ENCODE measurements at regions not wholly inside any gene's neighbourhood (a gene's known extent, or its start where the extent isn't known, plus 50 kb on each side); places are given as distances from the start of the nearest gene placed in this dataset.

DNA sequence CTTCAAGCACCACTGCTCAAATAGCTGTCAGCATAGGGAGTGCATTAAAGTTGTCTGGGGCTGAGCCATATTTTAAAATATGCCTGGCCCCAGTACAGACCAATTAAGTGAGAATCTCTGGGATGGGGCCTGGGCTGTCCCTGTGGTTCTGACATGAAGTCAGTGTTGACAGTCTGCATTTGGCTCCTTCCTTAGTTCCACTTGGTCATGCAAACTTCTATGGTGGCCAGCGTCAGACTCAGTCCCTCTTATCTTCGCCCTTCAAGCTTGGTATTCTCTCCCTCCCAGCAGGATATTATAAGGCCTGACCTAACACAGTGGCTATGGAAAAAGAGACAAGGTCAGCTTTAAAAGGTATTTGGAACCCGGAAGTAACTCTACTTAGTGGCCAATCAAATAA lies 177.2 kb downstream of the PMP22 start:
- Histone ChIP-seq H3K27ac (ENCODE audit: low read length) (no peak overlapping the region), H3K9ac (ENCODE audit: low read length) (no peak overlapping the region), H3K9me3 (ENCODE audit: low read length) (no peaks in the 10 kb centered on the region), H3K4me2 (ENCODE audit: low read depth, low read length, poor library complexity, severe bottlenecking) (no peak overlapping the region), H3K36me3 (ENCODE audit: insufficient read depth, low read length) (no peaks in the 10 kb centered on the region), H3K9me2 (replicated peaks; ENCODE audit: insufficient read depth, low read length) (no peaks in the 10 kb centered on the region), H4K20me1 (ENCODE audit: insufficient read depth, low read depth, low read length) (no peaks in the 10 kb centered on the region), H3K4me3 (ENCODE audit: low read length) (no peak overlapping the region), H3K27me3 (ENCODE audit: low read length) (no peaks in the 10 kb centered on the region), H3K4me1 (ENCODE audit: low read length) (no peaks in the 10 kb centered on the region), H3K79me2 (ENCODE audit: low read length) (no peaks in the 10 kb centered on the region), H2AFZ (ENCODE audit: low read length) (no peak overlapping the region)
- no peak for DNase-seq

- H3K4me3 ChIP-seq (ENCODE audit: low read length): no peak overlapping the region
- H3K9ac ChIP-seq (ENCODE audit: low read length): no peak overlapping the region
- no peaks in the 10 kb centered on the region for H3K79me2 ChIP-seq (ENCODE audit: low read length)
- no peaks in the 10 kb centered on the region for H3K9me3 ChIP-seq (ENCODE audit: low read length)
- H2AFZ ChIP-seq (ENCODE audit: low read length): no peak overlapping the region
- no peak overlapping the region for H3K27ac ChIP-seq (ENCODE audit: low read length)
- no peak overlapping the region for H3K4me2 ChIP-seq (ENCODE audit: low read depth, low read length, poor library complexity, severe bottlenecking)
- H3K27me3 ChIP-seq (ENCODE audit: low read length): no peaks in the 10 kb centered on the region
- H4K20me1 ChIP-seq (ENCODE audit: insufficient read depth, low read depth, low read length): no peaks in the 10 kb centered on the region
- DNase-seq: no peak
- no peaks in the 10 kb centered on the region for H3K36me3 ChIP-seq (ENCODE audit: insufficient read depth, low read length)
- H3K9me2 ChIP-seq (replicated peaks; ENCODE audit: insufficient read depth, low read length): no peaks in the 10 kb centered on the region
- H3K4me1 ChIP-seq (ENCODE audit: low read length): no peaks in the 10 kb centered on the region
Observed at GRCh38 chr17:15086776-15087295, 178.3 kb downstream of the PMP22 start.

GRCh38 chr17:15085890-15086677 lies 179.0 kb downstream of the PMP22 start:
- no peaks in the 10 kb centered on the region for H4K20me1 ChIP-seq (ENCODE audit: insufficient read depth, low read depth, low read length)
- H3K4me1 ChIP-seq (ENCODE audit: low read length): no peaks in the 10 kb centered on the region
- no peak overlapping the region for H2AFZ ChIP-seq (ENCODE audit: low read length)
- H3K79me2 ChIP-seq (ENCODE audit: low read length): no peaks in the 10 kb centered on the region
- H3K27me3 ChIP-seq (ENCODE audit: low read length): no peaks in the 10 kb centered on the region
- H3K36me3 ChIP-seq (ENCODE audit: insufficient read depth, low read length): no peaks in the 10 kb centered on the region
- DNase-seq: no peak
- no peak overlapping the region for H3K9ac ChIP-seq (ENCODE audit: low read length)
- no peak overlapping the region for H3K4me2 ChIP-seq (ENCODE audit: low read depth, low read length, poor library complexity, severe bottlenecking)
- no peaks in the 10 kb centered on the region for H3K9me2 ChIP-seq (replicated peaks; ENCODE audit: insufficient read depth, low read length)
- H3K4me3 ChIP-seq (ENCODE audit: low read length): no peak overlapping the region
- no peak overlapping the region for H3K27ac ChIP-seq (ENCODE audit: low read length)
- no peaks in the 10 kb centered on the region for H3K9me3 ChIP-seq (ENCODE audit: low read length)

- no peak overlapping the region for H3K4me3 ChIP-seq (ENCODE audit: low read length)
- DNase-seq: no peak
- H3K79me2 ChIP-seq (ENCODE audit: low read length): no peaks in the 10 kb centered on the region
- H3K9ac ChIP-seq (ENCODE audit: low read length): no peak overlapping the region
- no peaks in the 10 kb centered on the region for H3K4me1 ChIP-seq (ENCODE audit: low read length)
- no peak overlapping the region for H2AFZ ChIP-seq (ENCODE audit: low read length)
- H4K20me1 ChIP-seq (ENCODE audit: insufficient read depth, low read depth, low read length): no peaks in the 10 kb centered on the region
- no peaks in the 10 kb centered on the region for H3K9me3 ChIP-seq (ENCODE audit: low read length)
- H3K27ac ChIP-seq (ENCODE audit: low read length): no peak overlapping the region
- no peaks in the 10 kb centered on the region for H3K27me3 ChIP-seq (ENCODE audit: low read length)
- H3K36me3 ChIP-seq (ENCODE audit: insufficient read depth, low read length): no peaks in the 10 kb centered on the region
- H3K4me2 ChIP-seq (ENCODE audit: low read depth, low read length, poor library complexity, severe bottlenecking): no peak overlapping the region
- H3K9me2 ChIP-seq (replicated peaks; ENCODE audit: insufficient read depth, low read length): no peaks in the 10 kb centered on the region
Observed at GRCh38 chr17:15083225-15083624, 181.9 kb downstream of the PMP22 start.

DNA sequence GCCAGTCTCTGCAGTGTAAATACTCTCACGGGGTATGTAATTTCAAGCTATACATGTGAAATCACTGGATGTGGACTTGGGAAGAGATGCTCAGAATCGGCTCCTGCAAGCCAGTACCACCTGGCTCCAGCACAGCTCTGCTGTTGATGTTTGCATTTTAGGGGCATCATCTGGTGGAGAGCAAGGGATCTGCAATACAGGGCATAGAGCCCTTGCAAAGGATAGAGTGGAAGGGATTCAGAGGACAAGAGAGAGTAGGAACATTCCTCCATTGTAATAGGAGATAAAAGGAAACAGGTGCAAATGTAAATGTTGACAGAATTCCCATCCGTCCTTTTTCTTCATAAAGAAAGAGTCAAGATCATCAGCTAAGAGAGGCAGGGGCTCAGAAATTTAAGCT lies 184.1 kb downstream of the PMP22 start:
- H3K9me2 ChIP-seq (replicated peaks; ENCODE audit: insufficient read depth, low read length): no peaks in the 10 kb centered on the region
- no peak for DNase-seq
- no peak overlapping the region for H3K27ac ChIP-seq (ENCODE audit: low read length)
- H3K4me3 ChIP-seq (ENCODE audit: low read length): no peak overlapping the region
- no peaks in the 10 kb centered on the region for H3K27me3 ChIP-seq (ENCODE audit: low read length)
- H3K4me1 ChIP-seq (ENCODE audit: low read length): no peaks in the 10 kb centered on the region
- no peak overlapping the region for H2AFZ ChIP-seq (ENCODE audit: low read length)
- no peaks in the 10 kb centered on the region for H3K36me3 ChIP-seq (ENCODE audit: insufficient read depth, low read length)
- H4K20me1 ChIP-seq (ENCODE audit: insufficient read depth, low read depth, low read length): no peaks in the 10 kb centered on the region
- H3K9ac ChIP-seq (ENCODE audit: low read length): no peak overlapping the region
- no peaks in the 10 kb centered on the region for H3K9me3 ChIP-seq (ENCODE audit: low read length)
- no peaks in the 10 kb centered on the region for H3K79me2 ChIP-seq (ENCODE audit: low read length)
- no peak overlapping the region for H3K4me2 ChIP-seq (ENCODE audit: low read depth, low read length, poor library complexity, severe bottlenecking)

DNA sequence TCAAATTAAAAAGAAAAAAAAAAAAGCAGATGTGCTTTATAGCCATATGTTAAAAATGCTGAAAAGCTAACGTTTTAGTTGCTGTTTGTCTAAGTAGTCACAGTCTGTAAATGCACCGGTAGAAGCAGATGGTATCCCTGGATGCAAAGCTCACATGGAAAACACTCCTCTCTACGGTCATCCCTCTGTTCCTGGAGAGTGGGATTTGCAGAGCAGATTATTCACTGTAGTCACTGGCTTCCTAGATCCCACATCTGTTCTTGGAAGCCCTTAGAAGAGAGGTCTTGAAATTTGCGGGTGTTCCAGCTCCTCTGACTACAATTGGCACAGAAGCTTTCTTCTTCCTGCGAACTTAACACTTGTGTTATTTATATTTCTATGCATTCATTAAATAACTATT lies 186.6 kb downstream of the PMP22 start:
- H3K4me1 ChIP-seq (ENCODE audit: low read length): no peaks in the 10 kb centered on the region
- H4K20me1 ChIP-seq (ENCODE audit: insufficient read depth, low read depth, low read length): no peaks in the 10 kb centered on the region
- no peaks in the 10 kb centered on the region for H3K9me2 ChIP-seq (replicated peaks; ENCODE audit: insufficient read depth, low read length)
- no peak overlapping the region for H3K9ac ChIP-seq (ENCODE audit: low read length)
- H2AFZ ChIP-seq (ENCODE audit: low read length): no peak overlapping the region
- H3K79me2 ChIP-seq (ENCODE audit: low read length): no peaks in the 10 kb centered on the region
- no peak overlapping the region for H3K27ac ChIP-seq (ENCODE audit: low read length)
- no peaks in the 10 kb centered on the region for H3K36me3 ChIP-seq (ENCODE audit: insufficient read depth, low read length)
- no peaks in the 10 kb centered on the region for H3K27me3 ChIP-seq (ENCODE audit: low read length)
- no peak for DNase-seq
- H3K4me2 ChIP-seq (ENCODE audit: low read depth, low read length, poor library complexity, severe bottlenecking): no peak overlapping the region
- H3K4me3 ChIP-seq (ENCODE audit: low read length): no peak overlapping the region
- no peaks in the 10 kb centered on the region for H3K9me3 ChIP-seq (ENCODE audit: low read length)

- Histone ChIP-seq H2AFZ (ENCODE audit: low read length) (no peak overlapping the region), H3K4me1 (ENCODE audit: low read length) (no peaks in the 10 kb centered on the region), H4K20me1 (ENCODE audit: insufficient read depth, low read depth, low read length) (no peaks in the 10 kb centered on the region), H3K4me2 (ENCODE audit: low read depth, low read length, poor library complexity, severe bottlenecking) (no peak overlapping the region), H3K9ac (ENCODE audit: low read length) (no peak overlapping the region), H3K9me3 (ENCODE audit: low read length) (no peaks in the 10 kb centered on the region), H3K36me3 (ENCODE audit: insufficient read depth, low read length) (no peaks in the 10 kb centered on the region), H3K9me2 (replicated peaks; ENCODE audit: insufficient read depth, low read length) (no peaks in the 10 kb centered on the region), H3K27me3 (ENCODE audit: low read length) (no peaks in the 10 kb centered on the region), H3K4me3 (ENCODE audit: low read length) (no peak overlapping the region), H3K27ac (ENCODE audit: low read length) (no peak overlapping the region), H3K79me2 (ENCODE audit: low read length) (no peaks in the 10 kb centered on the region)
- no peak for DNase-seq
Observed at GRCh38 chr17:15076991-15077663, 188.0 kb downstream of the PMP22 start.

DNA sequence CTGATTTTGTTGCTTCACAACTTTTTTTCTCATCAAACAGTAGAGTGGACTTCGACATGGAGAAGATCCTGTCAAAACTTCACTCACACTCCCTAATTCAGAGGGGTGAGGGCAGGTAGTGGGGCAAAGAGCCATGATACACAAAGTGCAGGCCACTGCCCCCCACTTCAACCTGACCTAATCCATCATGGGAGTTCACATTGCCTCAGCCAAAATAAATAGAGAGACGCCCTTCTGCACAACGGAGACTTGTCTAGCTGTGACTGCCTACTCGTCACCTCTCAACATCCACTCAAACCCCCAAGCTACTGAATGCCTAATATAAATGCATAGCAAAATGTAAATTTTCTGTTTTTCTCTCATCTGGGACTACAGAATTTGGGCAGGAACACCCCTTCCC lies 213.2 kb downstream of the PMP22 start:
- Histone ChIP-seq H3K4me2 (ENCODE audit: low read depth, low read length, poor library complexity, severe bottlenecking) (no peak overlapping the region), H4K20me1 (ENCODE audit: insufficient read depth, low read depth, low read length) (no peaks in the 10 kb centered on the region), H3K27ac (ENCODE audit: low read length) (no peak overlapping the region)

More for the DNA sequence above, 213.2 kb downstream of the PMP22 start:
- H3K9me2 ChIP-seq (replicated peaks; ENCODE audit: insufficient read depth, low read length): no peaks in the 10 kb centered on the region
- H3K27me3 ChIP-seq (ENCODE audit: low read length): no peaks in the 10 kb centered on the region
- H3K4me1 ChIP-seq (ENCODE audit: low read length): no peaks in the 10 kb centered on the region
- DNase-seq: no peak
- no peak overlapping the region for H2AFZ ChIP-seq (ENCODE audit: low read length)
- H3K36me3 ChIP-seq (ENCODE audit: insufficient read depth, low read length): no peaks in the 10 kb centered on the region
- H3K79me2 ChIP-seq (ENCODE audit: low read length): no peaks in the 10 kb centered on the region
- H3K9ac ChIP-seq (ENCODE audit: low read length): no peak overlapping the region
- no peaks in the 10 kb centered on the region for H3K9me3 ChIP-seq (ENCODE audit: low read length)
- H3K4me3 ChIP-seq (ENCODE audit: low read length): no peak overlapping the region
